Activated T-helper 9 cell treated with anti-CD3 and anti-CD28 coated beads, Interleukin-2, amount 50 U/mL, for 16 hours (primary cell): ENCODE measurements at regions not wholly inside any gene's neighbourhood (a gene's known extent, or its start where the extent isn't known, plus 50 kb on each side); places are given as distances from the start of the nearest gene placed in this dataset.

Experiments used
- DNase-seq: peaks from one replicate; pipeline ENCODE4 v3.0.0-alpha.2; 2020; ENCODE audit warnings: low read depth

GRCh38 chr2:172153156-172153555 lies 50.5 kb upstream of the DLX2 start:
- no peak for DNase-seq

GRCh38 chr2:172153757-172154156 lies 51.1 kb upstream of the DLX2 start:
- no peak for DNase-seq

- DNase-seq: no peak
Observed at GRCh38 chr2:172155752-172156151, 53.1 kb upstream of the DLX2 start.

GRCh38 chr2:172160839-172161238 lies 58.1 kb upstream of the DLX2 start:
- no peak for DNase-seq

GRCh38 chr2:172162225-172162733 lies 59.6 kb upstream of the DLX2 start:
- no peak for DNase-seq

- no peak for DNase-seq
Observed at GRCh38 chr2:172162739-172163336, 60.1 kb upstream of the DLX2 start.

GRCh38 chr2:172168917-172169346 lies 66.2 kb upstream of the DLX2 start:
- DNase-seq: no peak

- DNase-seq: no peak
Observed at GRCh38 chr2:172169611-172170010, 66.9 kb upstream of the DLX2 start.

GRCh38 chr2:172172513-172173173 lies 69.9 kb upstream of the DLX2 start:
- DNase-seq: peak; percentile 41

- DNase-seq: no peak
Observed at GRCh38 chr2:172173174-172173706, 70.5 kb upstream of the DLX2 start.

GRCh38 chr2:172177581-172177980 lies 74.9 kb upstream of the DLX2 start:
- DNase-seq: no peak

- no peak for DNase-seq
Observed at GRCh38 chr2:172177996-172178395, 75.3 kb upstream of the DLX2 start.

- no peak for DNase-seq
Observed at GRCh38 chr2:172179045-172179701, 76.5 kb upstream of the DLX2 start.

- no peak for DNase-seq
Observed at GRCh38 chr2:172181840-172182239, 79.1 kb upstream of the DLX2 start.

GRCh38 chr2:172182624-172183023 lies 79.9 kb upstream of the DLX2 start:
- DNase-seq: no peak

- DNase-seq: no peak
Observed at GRCh38 chr2:172193331-172194089, 90.8 kb upstream of the DLX2 start.

- no peak for DNase-seq
Observed at GRCh38 chr2:172195836-172196376, 93.2 kb upstream of the DLX2 start.

- peak; percentile 12 for DNase-seq
Observed at GRCh38 chr2:172196768-172197431, 94.2 kb upstream of the DLX2 start.

- DNase-seq: no peak
Observed at GRCh38 chr2:172198361-172198760, 95.7 kb upstream of the DLX2 start.

GRCh38 chr2:172198908-172199307 lies 96.2 kb upstream of the DLX2 start:
- no peak for DNase-seq

- no peak for DNase-seq
Observed at GRCh38 chr2:172200495-172201085, 97.9 kb upstream of the DLX2 start.
